Activated CD4-positive, CD25-positive, alpha-beta regulatory T cell treated with anti-CD3 and anti-CD28 coated beads, Interleukin-2, amount 50 U/mL, for 24 hours (primary cell): ENCODE measurements at regions not wholly inside any gene's neighbourhood (a gene's known extent, or its start where the extent isn't known, plus 50 kb on each side); places are given as distances from the start of the nearest gene placed in this dataset.

Experiments
- ATAC-seq, 2 donors: fragments of 150-1000 bp; cut with Tn5 transposase; one replicate each; pipeline ENCODE4 v1.10.0; 2021; ENCODE audit warnings: mild to moderate bottlenecking in 1 of 2, moderate library complexity in 1 of 2

DNA sequence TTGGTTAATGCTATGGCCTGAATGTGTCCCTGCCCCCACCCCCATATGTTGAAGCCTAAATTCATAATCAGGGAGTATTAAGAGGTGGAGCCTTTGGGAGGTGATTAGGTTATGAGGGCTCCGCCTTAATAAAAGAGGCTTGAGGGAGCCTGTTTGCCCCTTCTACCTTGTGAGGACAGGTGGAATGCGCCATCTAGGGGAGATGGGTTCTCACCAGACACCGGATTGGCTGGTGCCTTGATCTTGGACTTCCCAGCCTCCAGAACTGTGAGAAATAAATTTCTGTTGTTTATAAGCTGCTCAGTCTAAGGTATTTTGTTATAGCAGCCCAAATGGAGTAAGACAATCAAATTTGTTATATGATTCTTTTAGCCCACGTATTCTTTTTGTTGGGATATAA is 148.3 kb downstream of the PTCSC3 start:
- no peak for ATAC-seq

DNA sequence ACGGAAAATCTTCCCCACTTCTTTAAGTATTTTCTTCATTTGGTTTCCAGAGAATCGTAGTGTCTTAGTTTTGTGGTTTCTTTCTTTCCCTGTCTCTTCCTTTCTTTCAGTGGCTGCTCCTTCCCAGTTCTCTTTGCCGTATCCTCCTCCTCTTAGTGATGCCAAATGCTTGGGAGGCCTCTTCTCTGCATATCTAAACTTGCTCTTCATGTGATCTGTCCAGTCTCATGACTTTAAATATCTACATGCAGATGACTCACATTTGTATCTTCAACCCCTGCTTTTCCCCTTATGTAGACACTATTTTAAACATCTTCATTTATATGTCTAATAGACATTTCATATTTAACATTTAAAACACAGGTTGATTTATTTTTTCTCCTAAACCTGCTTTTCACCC is 149.2 kb downstream of the PTCSC3 start:
- ATAC-seq, result no peak

GRCh38 chr14:36022765-36023410 is 153.6 kb downstream of the PTCSC3 start:
- ATAC-seq, result no peak

DNA sequence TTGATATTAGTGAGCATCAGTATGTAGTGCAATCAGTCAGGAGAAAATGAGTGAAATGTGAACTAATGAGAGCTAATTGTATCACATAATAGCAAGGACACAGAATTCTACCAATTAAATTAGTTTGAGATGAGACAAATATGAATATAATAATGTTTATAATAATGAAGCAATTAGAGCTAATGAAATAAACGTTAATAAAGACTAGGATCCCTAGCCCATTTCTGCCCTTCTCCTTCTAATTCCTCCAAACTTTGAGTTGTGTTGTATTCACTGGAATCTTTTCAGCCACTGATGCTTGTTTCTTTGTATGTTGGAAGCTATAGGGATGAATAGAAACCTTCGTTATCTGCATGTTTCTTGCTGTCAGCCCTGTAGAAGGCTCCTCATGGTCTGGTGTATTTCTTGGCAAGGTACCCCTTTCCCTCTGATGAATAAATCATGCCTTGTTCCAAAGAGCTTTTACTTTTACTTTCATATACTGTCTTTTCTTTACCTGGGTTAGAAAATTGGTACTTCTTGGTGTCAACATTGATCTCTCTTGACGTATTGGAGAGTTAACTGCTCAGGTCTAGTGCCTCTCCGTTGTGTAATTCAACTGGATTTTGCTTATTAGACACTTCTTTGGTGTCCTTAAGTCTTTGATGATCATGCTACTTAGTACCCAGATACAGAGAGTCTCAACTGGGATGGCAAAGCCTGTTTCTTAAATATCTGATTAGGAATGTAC is 154.8 kb downstream of the PTCSC3 start:
- peak in 1 of 2 donors; percentile 22 for ATAC-seq

DNA sequence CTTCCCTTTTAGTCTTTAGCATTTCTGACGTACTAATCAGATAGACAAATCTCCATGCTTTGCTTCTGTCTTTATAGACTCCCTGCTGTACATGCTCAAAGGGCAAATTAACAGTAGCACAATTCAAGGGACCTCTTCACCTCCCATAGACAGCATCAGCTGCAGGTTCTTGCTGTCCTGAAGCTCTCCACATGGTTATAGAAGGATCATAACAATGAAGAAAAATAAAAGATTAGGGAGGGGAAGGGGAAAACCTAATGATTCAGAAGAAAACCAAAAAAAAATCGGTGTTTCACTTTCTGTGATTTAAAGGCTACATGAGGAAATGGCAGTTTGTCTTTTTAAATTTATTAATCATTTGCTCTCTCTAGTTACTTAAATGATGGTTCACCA is 155.5 kb downstream of the PTCSC3 start:
- peak; percentile 22 to 28 for ATAC-seq

DNA sequence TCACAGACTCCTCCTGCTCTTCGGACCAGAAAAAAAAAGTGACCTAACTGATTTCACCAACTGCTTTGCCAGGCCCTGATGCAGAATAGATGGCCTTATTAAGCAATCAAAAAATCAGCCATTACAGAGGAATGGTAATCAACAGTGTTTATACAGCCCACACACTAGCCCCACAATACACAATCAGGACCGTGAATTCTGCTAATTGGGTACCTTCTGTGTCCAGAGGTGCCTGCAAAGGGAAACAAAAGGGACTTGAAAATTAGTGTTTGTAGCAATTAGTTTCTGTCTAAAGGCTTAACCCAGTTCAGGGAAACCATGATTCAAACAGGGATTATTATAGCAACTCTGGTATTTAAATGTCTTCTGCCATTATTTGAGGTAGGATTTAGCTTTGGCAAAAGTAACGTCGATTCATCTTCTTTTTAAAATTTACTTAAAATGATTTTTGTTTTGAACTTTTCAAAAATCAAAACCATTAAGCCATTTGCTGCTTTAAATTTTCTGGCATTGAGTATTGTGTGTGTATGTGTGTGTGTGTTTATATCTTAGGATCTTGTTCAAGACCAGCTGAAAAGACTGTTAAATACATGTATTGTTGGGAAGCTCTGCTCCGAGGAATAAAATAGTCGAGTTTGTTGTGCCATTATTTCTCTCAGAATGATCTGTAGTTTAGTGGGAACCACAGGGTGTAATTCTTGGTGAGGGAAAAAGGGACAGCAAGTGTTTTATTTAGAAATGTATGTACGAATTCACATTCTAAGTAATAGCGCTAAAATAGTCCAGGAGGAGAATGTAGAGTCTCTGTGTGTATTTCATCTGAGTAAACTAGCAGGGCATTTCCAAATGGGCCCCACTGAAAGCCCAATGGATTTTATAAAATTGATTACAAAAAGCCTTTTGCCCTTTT is 156.1 kb downstream of the PTCSC3 start:
- no peak for ATAC-seq

GRCh38 chr14:36019126-36019525 is 157.4 kb downstream of the PTCSC3 start:
- ATAC-seq, result peak; percentile 80 to 86

- ATAC-seq, result no peak
Observed at GRCh38 chr14:36014236-36014635, 162.3 kb downstream of the PTCSC3 start.

- no peak for ATAC-seq
Observed at GRCh38 chr14:36013483-36013882, 163.0 kb downstream of the PTCSC3 start.

GRCh38 chr14:36012621-36013020 is 163.9 kb downstream of the PTCSC3 start:
- no peak for ATAC-seq

GRCh38 chr14:36009643-36010042 is 166.9 kb downstream of the PTCSC3 start:
- ATAC-seq, result no peak

- ATAC-seq, result peak in 1 of 2 donors; percentile 41
Observed at GRCh38 chr14:36006623-36007022, 169.9 kb downstream of the PTCSC3 start.

- ATAC-seq, result no peak
Observed at GRCh38 chr14:36005670-36006069, 170.9 kb downstream of the PTCSC3 start.

GRCh38 chr14:36001936-36002335 is 174.6 kb downstream of the PTCSC3 start:
- no peak for ATAC-seq

- no peak for ATAC-seq
Observed at GRCh38 chr14:35999294-35999693, 173.2 kb downstream of the BRMS1L start.

GRCh38 chr14:35998303-35998702 is 172.2 kb downstream of the BRMS1L start:
- no peak for ATAC-seq

- no peak for ATAC-seq
Observed at GRCh38 chr14:35993684-35993960, 167.5 kb downstream of the BRMS1L start.

DNA sequence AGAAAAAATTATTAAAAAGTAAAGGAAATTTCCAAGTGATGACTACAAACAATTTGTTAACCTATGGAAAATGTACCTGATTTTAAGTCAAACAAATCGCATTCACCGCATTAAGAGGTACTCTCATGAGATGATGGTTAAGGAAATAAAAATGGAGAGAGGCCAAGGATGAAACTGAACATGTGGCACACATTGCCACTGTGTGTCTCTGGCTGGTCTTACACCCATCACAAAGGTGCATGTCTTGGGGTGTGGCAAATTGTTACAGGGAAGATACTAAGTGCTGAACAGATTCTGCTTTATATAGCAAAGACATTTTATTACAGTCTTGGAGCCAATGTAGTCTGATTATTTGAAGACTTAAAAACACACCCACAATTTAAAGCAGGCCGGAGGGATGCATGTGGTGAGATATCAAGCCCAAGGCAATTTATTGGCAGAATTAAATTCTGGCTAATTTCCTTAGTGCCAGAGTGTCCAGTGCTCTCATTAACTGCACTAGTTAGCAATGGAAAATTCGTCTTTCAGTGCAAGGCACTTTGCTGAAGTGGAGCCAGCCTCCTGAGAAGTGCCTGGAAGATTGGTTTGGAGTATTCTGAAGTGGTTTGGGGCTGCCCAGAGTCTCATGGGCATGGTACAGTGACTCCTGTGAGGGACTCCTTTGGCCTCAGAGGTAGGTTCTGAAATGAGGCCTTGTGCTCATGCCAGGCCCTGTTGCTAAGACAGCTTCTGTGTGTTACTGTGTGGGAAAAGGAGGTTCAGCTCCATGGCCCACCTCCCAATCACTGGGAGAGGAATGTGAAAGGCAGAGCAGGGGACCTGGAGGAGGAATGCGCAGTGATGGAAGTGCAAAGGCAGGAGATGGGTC is 166.9 kb downstream of the BRMS1L start:
- no peak for ATAC-seq

DNA sequence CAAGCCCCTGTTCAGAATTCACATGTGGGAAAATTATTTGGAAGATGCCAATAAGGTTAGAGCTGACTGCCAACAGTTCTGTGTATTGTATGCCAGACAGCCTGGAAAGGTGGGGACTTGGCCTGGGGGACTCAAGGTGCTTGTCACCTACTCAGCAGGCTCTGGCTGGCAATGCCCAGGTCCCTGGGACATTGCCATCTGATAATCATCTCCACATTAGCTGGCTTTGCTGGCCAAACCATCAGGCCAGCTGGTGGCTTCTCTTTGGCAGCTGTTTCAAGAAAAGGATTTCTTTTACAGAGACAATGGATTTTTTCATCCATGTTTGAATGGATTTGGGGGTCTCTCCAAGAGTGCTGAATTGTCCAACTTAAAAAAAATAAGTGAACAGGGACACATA is 165.2 kb downstream of the BRMS1L start:
- ATAC-seq, result no peak

DNA sequence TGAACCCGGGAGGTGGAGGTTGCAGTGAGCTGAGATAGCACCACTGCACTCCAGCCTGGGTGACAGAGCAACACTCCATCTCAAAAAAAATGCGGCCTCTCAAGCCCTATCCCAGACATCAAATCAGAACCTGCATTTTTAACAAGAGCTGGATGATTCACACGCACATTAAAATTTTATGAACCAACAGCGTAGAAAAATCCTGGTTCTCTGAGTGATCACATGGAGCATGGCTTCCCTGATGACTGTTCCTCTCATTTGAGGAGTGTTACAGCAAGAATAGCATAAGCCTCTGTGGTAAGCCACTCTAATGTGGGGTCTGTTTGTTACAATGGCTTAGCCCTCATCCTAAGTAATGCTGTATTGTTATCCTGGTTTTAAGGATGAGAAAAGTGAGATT is 163.6 kb downstream of the BRMS1L start:
- no peak for ATAC-seq

GRCh38 chr14:35988972-35989690 is 163.0 kb downstream of the BRMS1L start:
- no peak for ATAC-seq

DNA sequence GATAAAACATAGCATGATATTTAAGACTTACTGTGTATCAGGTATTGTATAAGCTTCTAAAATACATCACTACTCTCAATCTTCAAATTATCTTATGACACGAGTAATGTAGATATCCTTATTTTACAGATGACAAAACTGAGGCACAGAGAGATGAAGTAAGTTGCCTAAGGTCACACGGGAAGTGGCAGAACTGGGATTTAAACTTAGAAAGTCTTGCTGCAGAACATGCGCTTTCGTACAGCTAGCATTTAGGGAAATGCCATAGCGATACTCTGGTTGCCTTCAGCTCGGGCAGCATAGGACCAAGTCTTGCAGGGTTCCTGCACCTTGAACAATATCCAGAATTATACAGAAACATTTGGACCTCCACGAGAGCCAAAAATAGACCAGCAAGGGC is 162.4 kb downstream of the BRMS1L start:
- ATAC-seq, result no peak
